Upper lobe of left lung (tissue), 4 donors: ENCODE measurements at regions not wholly inside any gene's neighbourhood (a gene's known extent, or its start where the extent isn't known, plus 50 kb on each side); places are given as distances from the start of the nearest gene placed in this dataset.

Source experiments
- CTCF ChIP-seq, 6 experiments: fragments of 450-650 bp in 4 of 6; fragments of 200-600 bp in 2 of 6; sonication (generic) in 2 of 6; IDR thresholded peaks; one replicate each; pipeline ENCODE4 v1.5.1; 2016 to 2019; ENCODE audit warnings: antibody characterized with exemption in 6 of 6
- EP300 ChIP-seq, 4 donors: sonication (generic); formaldehyde crosslinking; IDR thresholded peaks; one replicate each; pipeline ENCODE4 v1.5.1; 2017; ENCODE audit warnings: antibody characterized with exemption in 4 of 4, control low read depth in 2 of 4
- POLR2A ChIP-seq, 4 donors: fragments of 450-650 bp; IDR thresholded peaks; one replicate each; pipeline ENCODE4 v1.5.1; 2016 to 2017; ENCODE audit warnings: antibody characterized with exemption in 4 of 4, mild to moderate bottlenecking in 2 of 4
- POLR2AphosphoS5 ChIP-seq, 2 donors: sonication (generic); formaldehyde crosslinking; IDR thresholded peaks; one replicate each; pipeline ENCODE4 v1.5.1; 2017; ENCODE audit warnings: antibody characterized with exemption in 2 of 2

GRCh38 chr5:99331061-99331460 lies 402.3 kb upstream of the CHD1 start:
- TF ChIP-seq CTCF (IDR thresholded peaks at IDR 0.05) (no peak), POLR2AphosphoS5 (IDR thresholded peaks at IDR 0.05) (no peak), POLR2A (IDR thresholded peaks at IDR 0.05) (no peak), EP300 (IDR thresholded peaks at IDR 0.05) (no peak)
